CD4-positive, alpha-beta T cell treated with Interleukin-6 for 4 hours (primary cell): ENCODE measurements at regions not wholly inside any gene's neighbourhood (a gene's known extent, or its start where the extent isn't known, plus 50 kb on each side); places are given as distances from the start of the nearest gene placed in this dataset.
"Not testable (repeated sequence)": the region's sequence is repeated elsewhere in the genome, so short reads cannot be mapped to it uniquely, and the experiment has no call there.

Source experiments
- DNase-seq: peaks from one replicate; pipeline ENCODE4 v3.0.0-alpha.2; 2020; ENCODE audit warnings: mixed read lengths

GRCh38 chr11:92109466-92109865 is 115.2 kb upstream of the FAT3 start:
- DNase-seq: no peak

- DNase-seq: no peak
These were observed 117.3 kb upstream of the FAT3 start for GRCh38 chr11:92107331-92107730.

- DNase-seq: no peak
These were observed 120.3 kb upstream of the FAT3 start for GRCh38 chr11:92104349-92104748.

DNA sequence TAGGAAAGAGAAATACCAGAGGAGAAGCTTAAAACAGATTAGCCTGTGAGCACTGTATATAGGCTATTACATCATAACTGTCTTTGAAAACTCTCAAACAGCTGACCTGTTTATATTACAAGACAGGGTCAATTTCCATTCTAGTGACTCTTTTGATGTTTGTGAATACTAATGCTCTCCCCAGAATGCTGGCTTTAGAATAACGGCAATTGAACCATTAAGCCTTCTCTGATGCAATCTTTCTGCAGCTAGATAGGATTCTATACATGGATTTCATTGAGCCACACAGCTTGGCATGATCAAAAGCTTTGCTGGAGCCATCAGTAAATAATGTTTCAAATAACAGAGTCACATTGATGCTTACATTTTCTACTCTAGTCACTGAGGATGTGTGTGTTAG is 122.7 kb upstream of the FAT3 start:
- no peak for DNase-seq

- no peak for DNase-seq
These were observed 125.4 kb upstream of the FAT3 start for GRCh38 chr11:92099183-92099582.

DNA sequence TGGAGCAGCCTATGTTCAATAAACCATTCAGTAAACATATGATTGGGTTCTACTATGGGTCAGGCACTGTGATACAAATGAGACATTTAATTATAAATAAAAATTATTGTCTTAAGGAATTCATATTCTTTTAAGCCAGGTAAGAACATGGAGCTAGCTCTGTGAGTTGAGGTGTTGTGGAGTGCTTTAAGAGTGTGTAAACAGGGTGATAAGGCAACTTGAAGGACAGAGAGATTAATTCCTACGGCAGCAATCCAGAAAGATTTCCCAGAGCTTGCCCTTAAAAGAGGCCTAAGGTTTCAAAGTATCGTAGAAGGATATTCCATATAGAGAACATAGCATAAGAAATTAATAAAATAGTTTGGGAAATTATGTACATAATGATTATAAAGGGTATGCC is 126.4 kb upstream of the FAT3 start:
- DNase-seq: no peak

GRCh38 chr11:92087725-92088537 is 136.7 kb upstream of the FAT3 start:
- no peak for DNase-seq

DNA sequence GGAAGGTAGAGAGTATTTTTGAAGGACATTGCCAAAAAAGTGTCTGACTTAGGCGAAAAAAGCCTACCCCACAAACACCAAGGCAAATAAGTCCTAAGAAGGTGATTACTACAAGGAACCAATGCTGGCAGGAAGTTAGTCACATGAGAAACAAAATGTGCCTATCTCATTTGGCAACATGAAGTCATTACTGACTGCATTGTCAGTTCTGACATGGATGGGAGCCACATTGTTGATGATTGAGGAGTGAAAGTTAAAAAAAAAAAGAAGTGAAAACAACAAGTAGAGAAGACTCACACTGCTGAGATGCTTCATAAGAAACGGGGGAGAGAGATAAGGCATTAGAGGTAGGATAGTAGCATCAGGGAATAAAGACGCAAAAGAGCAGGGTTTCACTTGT is 141.5 kb upstream of the FAT3 start:
- no peak for DNase-seq

DNA sequence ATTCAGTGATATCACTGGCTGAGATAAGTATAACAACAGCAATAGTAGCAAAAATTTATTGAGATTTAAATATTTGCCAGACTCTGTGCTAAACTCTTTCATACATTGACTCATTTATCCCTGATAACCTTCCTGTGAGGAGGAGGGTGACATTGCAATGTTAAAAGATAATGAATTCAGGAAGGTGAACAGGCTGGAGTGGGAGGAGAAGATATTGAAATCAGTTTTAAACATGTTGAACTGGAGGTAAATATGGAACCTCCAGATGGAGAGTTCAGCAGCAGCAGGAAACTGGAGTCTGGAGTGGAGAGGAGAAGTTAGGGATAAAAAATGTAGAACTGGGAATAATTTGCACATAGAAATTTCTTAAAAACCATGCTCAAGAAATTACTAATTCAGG is 142.0 kb upstream of the FAT3 start:
- DNase-seq: no peak

DNA sequence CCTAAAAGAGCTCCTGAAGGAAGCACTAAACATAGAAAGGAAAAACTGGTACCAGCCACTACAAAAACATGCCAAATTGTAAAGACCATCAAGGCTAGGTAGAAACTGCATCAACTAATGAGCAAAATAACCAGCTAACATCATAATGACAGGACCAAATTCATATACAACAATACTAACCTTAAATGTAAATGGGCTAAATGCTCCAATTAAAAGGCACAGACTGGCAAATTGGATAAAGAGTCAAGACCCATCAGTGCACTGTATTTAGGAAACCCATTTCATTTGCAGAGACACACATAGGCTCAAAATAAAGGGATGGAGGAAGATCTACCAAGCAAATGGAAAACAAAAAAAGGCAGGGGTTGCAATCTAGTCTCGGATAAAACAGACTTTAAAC is 150.1 kb upstream of the FAT3 start:
- DNase-seq: not testable (repeated sequence)

GRCh38 chr11:92071660-92072059 is 153.0 kb upstream of the FAT3 start:
- no peak for DNase-seq

DNA sequence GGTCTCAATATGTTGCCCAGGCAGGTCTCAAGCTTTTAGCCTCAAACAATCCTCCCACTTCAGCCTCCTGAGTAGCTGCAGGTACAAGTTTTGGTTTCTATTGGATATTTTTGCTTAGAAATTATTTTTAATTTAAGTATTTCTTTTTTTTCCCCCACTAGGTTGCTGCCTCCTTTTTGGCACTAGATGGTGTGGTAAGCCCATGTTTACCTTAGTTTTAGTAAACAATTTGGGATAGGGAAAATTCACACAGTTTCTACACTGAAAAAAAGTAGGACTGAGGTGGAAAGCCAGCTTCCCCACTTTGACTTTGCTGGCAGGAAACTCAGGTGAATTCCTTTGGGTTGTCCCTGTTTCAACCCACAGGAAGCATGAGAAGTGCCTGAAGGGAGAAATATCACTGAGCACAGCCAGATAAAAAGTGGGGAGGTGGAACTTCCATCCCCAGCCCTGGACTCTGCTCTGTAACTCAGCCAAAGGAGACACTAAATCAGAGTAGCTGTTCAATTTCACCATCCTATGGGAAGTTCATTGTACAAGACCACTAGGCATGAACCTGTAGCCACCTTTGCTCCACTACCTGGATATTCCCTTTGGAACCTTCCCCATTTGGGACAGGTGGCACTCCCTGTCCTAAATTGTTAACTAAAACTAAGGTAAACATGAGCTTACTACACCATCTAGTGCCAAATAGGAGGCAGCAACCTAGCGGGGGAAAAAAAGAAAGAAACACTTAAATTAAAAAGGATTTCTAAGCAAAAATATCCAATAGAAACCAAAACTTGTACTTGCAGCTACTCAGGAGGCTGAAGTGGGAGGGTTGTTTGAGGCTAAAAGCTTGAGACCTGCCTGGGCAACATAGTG is 154.4 kb upstream of the FAT3 start:
- DNase-seq: no peak

GRCh38 chr11:92067016-92067415 is 157.6 kb upstream of the FAT3 start:
- DNase-seq: no peak

- DNase-seq: no peak
These were observed 163.1 kb upstream of the FAT3 start for GRCh38 chr11:92061456-92062062.

DNA sequence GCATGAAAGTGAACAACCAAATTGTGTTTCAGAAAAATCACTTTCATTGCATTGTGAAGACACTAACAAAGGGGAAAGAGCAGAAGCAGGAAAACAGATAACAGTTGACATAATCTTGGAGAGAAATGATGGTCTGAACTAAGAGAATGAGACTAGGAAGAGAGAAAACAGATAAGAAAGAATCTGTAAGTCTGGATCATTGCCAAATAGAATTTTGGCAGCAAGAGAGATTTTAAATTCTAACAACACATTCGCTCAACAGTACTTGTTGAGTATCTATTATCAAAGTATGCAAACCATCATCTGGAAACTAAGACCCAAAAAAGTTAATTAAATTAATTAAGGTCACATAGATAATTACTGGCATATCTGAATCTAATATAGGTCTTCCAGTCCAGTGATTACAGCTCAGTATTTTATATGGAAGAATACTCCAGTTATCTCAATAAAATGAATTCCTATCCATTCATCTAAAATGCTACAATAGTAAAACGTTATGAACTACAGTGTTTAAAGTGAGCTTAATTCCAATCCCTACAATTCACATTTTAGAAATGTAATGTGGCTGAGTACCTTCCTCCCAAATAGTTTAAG is 166.7 kb upstream of the FAT3 start:
- no peak for DNase-seq

DNA sequence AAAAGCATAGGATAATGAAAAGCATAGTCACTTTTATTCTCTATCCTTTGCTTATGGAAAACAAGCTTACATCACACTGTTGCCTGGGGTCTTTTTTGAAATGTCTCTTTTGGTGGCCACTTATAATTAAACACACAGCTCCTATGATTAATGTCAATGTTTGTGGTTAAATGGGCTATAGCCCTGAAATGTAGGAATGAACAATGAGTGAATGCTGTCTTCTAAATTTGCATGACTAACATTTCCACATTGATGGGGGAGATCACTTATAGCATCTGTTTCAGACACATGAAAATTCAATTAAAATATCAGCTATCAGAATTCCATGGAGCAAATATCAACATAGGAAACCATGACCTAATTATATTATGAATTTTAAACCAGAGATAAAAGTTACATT is 171.4 kb upstream of the FAT3 start:
- DNase-seq: no peak

GRCh38 chr11:92050305-92050704 is 174.3 kb upstream of the FAT3 start:
- no peak for DNase-seq

DNA sequence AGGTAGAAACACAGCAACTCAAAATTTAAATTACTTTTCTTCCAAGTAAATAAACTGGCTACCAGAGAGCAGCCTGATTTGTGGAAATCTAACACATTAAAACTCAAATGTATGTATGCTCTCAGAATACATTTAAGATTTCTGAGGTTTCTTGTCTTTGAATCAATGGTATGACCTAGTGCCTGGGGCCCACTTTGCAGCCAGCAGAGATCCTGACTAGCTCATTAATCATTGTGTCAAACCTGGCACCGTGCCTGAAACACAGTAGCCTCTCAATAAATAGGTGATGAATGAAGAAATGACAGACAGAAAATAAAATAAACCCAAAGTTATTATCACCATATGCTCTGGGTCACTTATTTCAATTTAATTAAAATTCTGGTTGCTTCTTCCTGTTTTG is 176.2 kb upstream of the FAT3 start:
- DNase-seq: no peak

GRCh38 chr11:92046103-92046502 is 178.5 kb upstream of the FAT3 start:
- no peak for DNase-seq

GRCh38 chr11:92045301-92045700 is 179.3 kb upstream of the FAT3 start:
- DNase-seq: no peak

- DNase-seq: no peak
These were observed 189.1 kb upstream of the FAT3 start for GRCh38 chr11:92035488-92035887.

DNA sequence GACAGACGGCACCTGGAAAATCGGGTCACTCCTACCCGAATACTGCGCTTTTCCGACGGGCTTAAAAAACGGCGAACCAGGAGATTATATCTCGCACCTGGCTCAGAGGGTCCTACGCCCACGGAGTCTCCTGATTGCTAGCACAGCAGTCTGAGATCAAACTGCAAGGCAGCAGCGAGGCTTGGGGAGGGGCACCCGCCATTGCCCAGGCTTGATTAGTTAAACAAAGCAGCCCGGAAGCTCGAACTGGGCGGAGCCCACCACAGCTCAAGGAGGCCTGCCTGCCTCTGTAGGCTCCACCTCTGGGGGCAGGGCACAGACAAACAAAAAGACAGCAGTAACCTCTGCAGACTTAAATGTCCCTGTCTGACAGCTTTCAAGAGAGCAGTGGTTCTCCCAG is 197.5 kb upstream of the FAT3 start:
- not testable (repeated sequence) for DNase-seq

- DNase-seq: no peak
These were observed 198.0 kb upstream of the FAT3 start for GRCh38 chr11:92026664-92027063.
